ENCODE measurements at regions not wholly inside any gene's neighbourhood (a gene's known extent, or its start where the extent isn't known, plus 50 kb on each side); places are given as distances from the start of the nearest gene placed in this dataset.

- no peak for TF ChIP-seq MXI1 (conservative IDR thresholded peaks at IDR 0.05; ENCODE audit: poor library complexity, severe bottlenecking)
- no peak for TF ChIP-seq TAF1 (IDR thresholded peaks at IDR 0.05; ENCODE audit: low read depth)
- TF ChIP-seq RAD21 (conservative IDR thresholded peaks at IDR 0.05), result no peak
- TF ChIP-seq POLR2AphosphoS5 (IDR thresholded peaks at IDR 0.05), result no peak
- no peak for TF ChIP-seq EZH2 (IDR thresholded peaks at IDR 0.05; ENCODE audit: borderline replicate concordance, insufficient read depth, low read length, poor library complexity, severe bottlenecking)
- TF ChIP-seq SMC3 (conservative IDR thresholded peaks at IDR 0.05; ENCODE audit: poor library complexity), result no peak
- TF ChIP-seq EP300 (conservative IDR thresholded peaks at IDR 0.05; ENCODE audit: poor library complexity, severe bottlenecking), result no peak
- TF ChIP-seq CTCF (IDR thresholded peaks at IDR 0.05; ENCODE audit: poor library complexity, severe bottlenecking), result no peak
- no peak for TF ChIP-seq REST (IDR thresholded peaks at IDR 0.05; ENCODE audit: borderline replicate concordance)
- H3K9me3 ChIP-seq (ENCODE audit: low read length), result no peaks in the 10 kb centered on the region
- no peak overlapping the region for H3K4me3 ChIP-seq (ENCODE audit: low read length)
- no peak overlapping the region for H3K27ac ChIP-seq (ENCODE audit: low read length)
- no peak overlapping the region for H3K9ac ChIP-seq (ENCODE audit: low read length)
- H3K79me2 ChIP-seq (replicated peaks; ENCODE audit: insufficient read depth, low read length), result no peaks in the 10 kb centered on the region
- no peaks in the 10 kb centered on the region for H3F3A ChIP-seq (ENCODE audit: insufficient read depth, low read length, poor library complexity, severe bottlenecking)
- no peaks in the 10 kb centered on the region for H3K36me3 ChIP-seq (ENCODE audit: insufficient read depth, low read length)
- no peaks in the 10 kb centered on the region for H3K9me2 ChIP-seq (ENCODE audit: insufficient read depth, low read length)
- H3K27me3 ChIP-seq (ENCODE audit: insufficient read depth, low read depth, low read length), result no peaks in the 10 kb centered on the region
- no peaks in the 10 kb centered on the region for H4K20me1 ChIP-seq (ENCODE audit: insufficient read depth)
- no peak overlapping the region for H3K4me2 ChIP-seq (ENCODE audit: low read length)
- no peak overlapping the region for H2AFZ ChIP-seq (ENCODE audit: low read depth, low read length)
Observed at GRCh38 chr2:60223859-60224258, 329.6 kb downstream of the BCL11A start.

GRCh38 chr2:60221098-60221497, 332.4 kb downstream of the BCL11A start:
- no peak for TF ChIP-seq RAD21 (conservative IDR thresholded peaks at IDR 0.05)
- TF ChIP-seq POLR2AphosphoS5 (IDR thresholded peaks at IDR 0.05), result no peak
- TF ChIP-seq EZH2 (IDR thresholded peaks at IDR 0.05; ENCODE audit: borderline replicate concordance, insufficient read depth, low read length, poor library complexity, severe bottlenecking), result no peak
- TF ChIP-seq CTCF (IDR thresholded peaks at IDR 0.05; ENCODE audit: poor library complexity, severe bottlenecking), result no peak
- no peak for TF ChIP-seq TAF1 (IDR thresholded peaks at IDR 0.05; ENCODE audit: low read depth)
- TF ChIP-seq REST (IDR thresholded peaks at IDR 0.05; ENCODE audit: borderline replicate concordance), result no peak
- TF ChIP-seq MXI1 (conservative IDR thresholded peaks at IDR 0.05; ENCODE audit: poor library complexity, severe bottlenecking), result no peak
- TF ChIP-seq SMC3 (conservative IDR thresholded peaks at IDR 0.05; ENCODE audit: poor library complexity), result no peak
- TF ChIP-seq EP300 (conservative IDR thresholded peaks at IDR 0.05; ENCODE audit: poor library complexity, severe bottlenecking), result no peak
- Histone ChIP-seq H3K9ac (ENCODE audit: low read length) (no peak overlapping the region), H3K4me2 (ENCODE audit: low read length) (no peak overlapping the region), H3K27ac (ENCODE audit: low read length) (no peak overlapping the region), H3K9me2 (ENCODE audit: insufficient read depth, low read length) (no peaks in the 10 kb centered on the region), H3K9me3 (ENCODE audit: low read length) (no peaks in the 10 kb centered on the region), H3K4me3 (ENCODE audit: low read length) (no peak overlapping the region), H3K36me3 (ENCODE audit: insufficient read depth, low read length) (no peaks in the 10 kb centered on the region), H4K20me1 (ENCODE audit: insufficient read depth) (no peaks in the 10 kb centered on the region), H3K79me2 (replicated peaks; ENCODE audit: insufficient read depth, low read length) (no peaks in the 10 kb centered on the region), H3K27me3 (ENCODE audit: insufficient read depth, low read depth, low read length) (no peaks in the 10 kb centered on the region), H2AFZ (ENCODE audit: low read depth, low read length) (no peak overlapping the region), H3F3A (ENCODE audit: insufficient read depth, low read length, poor library complexity, severe bottlenecking) (no peaks in the 10 kb centered on the region)
